ENCODE measurements at regions not wholly inside any gene's neighbourhood (a gene's known extent, or its start where the extent isn't known, plus 50 kb on each side); places are given as distances from the start of the nearest gene placed in this dataset.

- H3K9me3 Mint-ChIP-seq, result no peaks in the 10 kb centered on the region
- no peak overlapping the region for H3K27ac Mint-ChIP-seq
- no peak for ATAC-seq
- no peaks in the 10 kb centered on the region for H3K36me3 Mint-ChIP-seq
- DNase-seq (ENCODE audit: low spot score in 2 of 2), result no peak
These were observed 138.7 kb downstream of the KLF13 start for GRCh38 chr15:31465083-31465955.

GRCh38 chr15:31467361-31467760 is 140.7 kb downstream of the KLF13 start:
- Mint-ChIP-seq H3K36me3 (no peaks in the 10 kb centered on the region), H3K9me3 (no peaks in the 10 kb centered on the region), H3K27ac (peak overlapping the region in 1 of 2 donors; percentile 22)
- DNase-seq (ENCODE audit: low spot score in 2 of 2) (no peak), ATAC-seq (no peak)

- no peak for DNase-seq (ENCODE audit: low spot score in 2 of 2)
- Mint-ChIP-seq H3K9me3 (peaks cover 3% of the 10 kb centered on the region in 2 donors), H3K36me3 (peaks cover 3 to 5% of the 10 kb centered on the region in 2 donors), H3K27ac (no peak overlapping the region)
- no peak for ATAC-seq
These were observed 142.5 kb downstream of the KLF13 start for GRCh38 chr15:31468911-31469785.

GRCh38 chr15:31469786-31470525 is 143.3 kb downstream of the KLF13 start:
- ATAC-seq (no peak), DNase-seq (ENCODE audit: low spot score in 2 of 2) (no peak)
- peaks cover 6% of the 10 kb centered on the region in 2 donors for H3K9me3 Mint-ChIP-seq
- no peak overlapping the region for H3K27ac Mint-ChIP-seq
- H3K36me3 Mint-ChIP-seq, result peaks cover 8 to 11% of the 10 kb centered on the region in 2 donors

- ATAC-seq (no peak), DNase-seq (ENCODE audit: low spot score in 2 of 2) (no peak)
- Mint-ChIP-seq H3K9me3 (peaks cover 6% of the 10 kb centered on the region in 2 donors), H3K36me3 (peaks cover 8 to 19% of the 10 kb centered on the region in 2 donors), H3K27ac (peak overlapping the region in 1 of 2 donors; percentile 78)
These were observed 144.1 kb downstream of the KLF13 start for GRCh38 chr15:31470756-31471155.

GRCh38 chr15:31471731-31472430 is 145.2 kb downstream of the KLF13 start:
- Mint-ChIP-seq H3K27ac (no peak overlapping the region), H3K9me3 (peaks cover 6% of the 10 kb centered on the region in 2 donors), H3K36me3 (peaks cover 8 to 28% of the 10 kb centered on the region in 2 donors)
- DNase-seq (ENCODE audit: low spot score in 2 of 2) (no peak), ATAC-seq (no peak)

- peaks cover 6 to 11% of the 10 kb centered on the region in 2 donors for H3K9me3 Mint-ChIP-seq
- peak overlapping the region; percentile 87 to 90 for H3K27ac Mint-ChIP-seq
- DNase-seq (ENCODE audit: low spot score in 2 of 2) (no peak), ATAC-seq (peak; percentile 87 to 92)
- peaks cover 8 to 35% of the 10 kb centered on the region in 2 donors for H3K36me3 Mint-ChIP-seq
These were observed 146.2 kb downstream of the KLF13 start for GRCh38 chr15:31472636-31473384.

- H3K36me3 Mint-ChIP-seq, result peaks cover 8 to 40% of the 10 kb centered on the region in 2 donors
- DNase-seq (ENCODE audit: low spot score in 2 of 2) (no peak), ATAC-seq (no peak)
- H3K9me3 Mint-ChIP-seq, result peaks cover 6 to 13% of the 10 kb centered on the region in 2 donors
- peak overlapping the region; percentile 87 to 90 for H3K27ac Mint-ChIP-seq
These were observed 146.9 kb downstream of the KLF13 start for GRCh38 chr15:31473385-31474058.

GRCh38 chr15:31474059-31474868 is 147.6 kb downstream of the KLF13 start:
- DNase-seq (ENCODE audit: low spot score in 2 of 2) (no peak), ATAC-seq (peak; percentile 43 to 69)
- Mint-ChIP-seq H3K9me3 (peaks cover 6 to 13% of the 10 kb centered on the region in 2 donors), H3K27ac (peak overlapping the region; percentile 87 to 90), H3K36me3 (peaks cover 8 to 47% of the 10 kb centered on the region in 2 donors)

GRCh38 chr15:31476236-31476810 is 149.7 kb downstream of the KLF13 start:
- ATAC-seq (no peak), DNase-seq (ENCODE audit: low spot score in 2 of 2) (no peak)
- Mint-ChIP-seq H3K36me3 (peaks cover 8 to 58% of the 10 kb centered on the region in 2 donors), H3K9me3 (peaks cover 6 to 13% of the 10 kb centered on the region in 2 donors), H3K27ac (no peak overlapping the region)

- H3K9me3 Mint-ChIP-seq, result peaks cover 6 to 13% of the 10 kb centered on the region in 2 donors
- no peak overlapping the region for H3K27ac Mint-ChIP-seq
- DNase-seq (ENCODE audit: low spot score in 2 of 2), result no peak
- no peak for ATAC-seq
- peaks cover 11 to 62% of the 10 kb centered on the region in 2 donors for H3K36me3 Mint-ChIP-seq
These were observed 150.2 kb downstream of the KLF13 start for GRCh38 chr15:31476866-31477265.

- ATAC-seq (no peak), DNase-seq (ENCODE audit: low spot score in 2 of 2) (no peak)
- Mint-ChIP-seq H3K9me3 (peaks cover 6 to 13% of the 10 kb centered on the region in 2 donors), H3K27ac (no peak overlapping the region), H3K36me3 (peaks cover 13 to 67% of the 10 kb centered on the region in 2 donors)
These were observed 150.7 kb downstream of the KLF13 start for GRCh38 chr15:31477301-31477700.

- Mint-ChIP-seq H3K36me3 (peaks cover 17 to 74% of the 10 kb centered on the region in 2 donors), H3K9me3 (peaks cover 6 to 13% of the 10 kb centered on the region in 2 donors), H3K27ac (no peak overlapping the region)
- no peak for ATAC-seq
- DNase-seq (ENCODE audit: low spot score in 2 of 2), result no peak
These were observed 151.4 kb downstream of the KLF13 start for GRCh38 chr15:31477851-31478701.

Data from activated naive CD4-positive, alpha-beta T cell treated with anti-CD3 and anti-CD28 coated beads, Interleukin-2, amount 50 U/mL, for 72 hours (primary cell).